Stimulated activated CD4-positive, alpha-beta T cell treated with anti-CD3 and anti-CD28 coated beads, Interleukin-2, amount 100 ng/mL, for 4 hours (primary cell): ENCODE measurements at regions not wholly inside any gene's neighbourhood (a gene's known extent, or its start where the extent isn't known, plus 50 kb on each side); places are given as distances from the start of the nearest gene placed in this dataset.
"Not testable (repeated sequence)": the region's sequence is repeated elsewhere in the genome, so short reads cannot be mapped to it uniquely, and the experiment has no call there.

Source experiments
- DNase-seq: peaks from one replicate; pipeline ENCODE4 v3.0.0-alpha.2; 2020; ENCODE audit warnings: low read depth

DNA sequence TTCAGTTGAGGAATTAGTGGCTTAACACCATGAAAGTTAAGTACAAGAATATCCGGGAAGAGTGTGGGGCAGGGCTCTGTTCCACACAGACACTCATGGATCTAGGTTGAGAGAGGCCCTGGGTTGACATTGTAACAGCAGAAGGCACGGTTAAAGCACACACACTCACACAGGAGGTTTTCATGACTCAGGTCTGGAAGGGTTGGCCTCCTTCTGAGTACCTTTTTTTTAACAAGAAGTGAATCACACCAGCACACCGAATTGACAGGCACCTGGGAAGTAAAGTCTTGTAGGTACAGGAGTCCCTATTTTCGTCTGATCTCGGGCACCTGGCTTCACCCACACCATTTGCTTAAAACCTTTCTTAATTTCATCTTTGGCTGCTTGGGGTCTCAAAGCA lies 509.4 kb upstream of the ADARB2 start:
- DNase-seq, result no peak

DNA sequence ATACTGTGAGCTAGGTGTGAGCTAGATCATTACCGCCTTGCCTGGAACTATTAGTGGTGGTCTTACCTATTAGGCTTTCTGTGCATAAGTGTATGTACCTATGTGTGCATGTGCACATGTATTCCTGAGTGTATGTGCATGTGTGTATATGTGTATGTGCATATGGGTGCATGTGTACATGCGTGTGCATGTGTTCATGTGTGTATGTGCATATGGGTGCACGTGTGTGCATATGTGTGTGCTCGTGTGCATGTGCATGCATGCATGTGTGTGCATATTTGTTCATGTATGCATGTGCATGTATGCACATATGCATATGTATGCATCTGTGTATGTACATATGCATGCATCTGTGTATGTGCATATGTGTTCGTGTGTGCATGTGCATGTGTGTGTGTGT lies 508.3 kb upstream of the ADARB2 start:
- no peak for DNase-seq

DNA sequence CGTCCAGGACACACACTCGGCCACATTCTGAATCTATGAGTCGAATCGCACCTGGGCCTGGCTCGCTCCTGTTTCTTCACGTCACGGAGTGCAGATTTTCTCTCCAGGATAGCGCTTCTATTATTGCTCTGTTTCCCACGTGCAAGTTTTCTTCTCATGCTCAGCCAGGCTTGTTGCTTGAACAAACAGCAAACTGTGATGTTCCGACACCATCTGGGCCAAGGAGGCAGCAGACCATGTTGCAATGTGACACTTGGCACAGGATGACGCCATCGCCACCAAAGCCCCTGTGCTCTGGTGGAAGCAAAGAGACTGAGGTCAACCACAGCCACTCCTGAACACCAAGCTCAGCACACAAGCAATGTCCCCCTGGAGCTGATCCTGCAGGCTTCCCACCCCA lies 507.1 kb upstream of the ADARB2 start:
- no peak for DNase-seq

DNA sequence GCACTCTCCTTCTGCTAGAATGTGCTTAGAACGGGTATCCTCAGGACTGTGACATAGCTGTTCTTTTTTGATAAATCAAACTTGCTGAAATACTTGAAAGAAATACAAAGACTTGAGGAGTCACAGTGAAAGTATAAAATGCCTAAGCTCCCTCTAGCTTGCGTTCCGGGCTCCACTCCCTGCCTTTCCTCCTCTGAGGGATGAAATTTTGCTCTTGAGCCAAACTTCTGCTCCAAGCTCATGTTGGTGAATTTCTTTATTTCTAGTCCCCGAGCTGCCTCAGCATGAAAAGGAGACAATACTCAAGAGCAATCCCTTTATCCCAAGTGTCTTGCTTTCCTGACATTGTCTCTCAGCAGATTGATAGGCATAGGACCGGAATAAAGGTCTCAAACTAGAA lies 499.6 kb upstream of the ADARB2 start:
- no peak for DNase-seq

GRCh38 chr10:2232479-2232878 lies 495.2 kb upstream of the ADARB2 start:
- no peak for DNase-seq

DNA sequence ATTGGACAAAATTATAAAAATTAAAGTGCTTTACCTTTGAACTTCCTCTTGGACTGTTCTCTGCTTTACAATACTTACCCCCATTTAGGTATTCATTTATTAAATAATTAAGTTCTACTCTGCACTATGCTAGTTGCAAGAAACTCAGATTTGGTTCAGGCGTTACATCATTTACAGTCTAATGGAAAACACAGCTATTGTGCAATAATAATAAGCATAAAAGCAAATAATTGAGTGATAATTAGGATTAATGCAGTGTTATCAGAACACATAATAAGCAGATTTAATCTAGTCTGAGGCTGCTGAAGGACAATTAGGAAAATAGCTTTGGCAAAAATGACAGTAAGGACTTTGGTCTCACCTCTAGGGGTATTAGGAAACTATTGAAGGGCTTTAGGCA lies 493.2 kb upstream of the ADARB2 start:
- no peak for DNase-seq

DNA sequence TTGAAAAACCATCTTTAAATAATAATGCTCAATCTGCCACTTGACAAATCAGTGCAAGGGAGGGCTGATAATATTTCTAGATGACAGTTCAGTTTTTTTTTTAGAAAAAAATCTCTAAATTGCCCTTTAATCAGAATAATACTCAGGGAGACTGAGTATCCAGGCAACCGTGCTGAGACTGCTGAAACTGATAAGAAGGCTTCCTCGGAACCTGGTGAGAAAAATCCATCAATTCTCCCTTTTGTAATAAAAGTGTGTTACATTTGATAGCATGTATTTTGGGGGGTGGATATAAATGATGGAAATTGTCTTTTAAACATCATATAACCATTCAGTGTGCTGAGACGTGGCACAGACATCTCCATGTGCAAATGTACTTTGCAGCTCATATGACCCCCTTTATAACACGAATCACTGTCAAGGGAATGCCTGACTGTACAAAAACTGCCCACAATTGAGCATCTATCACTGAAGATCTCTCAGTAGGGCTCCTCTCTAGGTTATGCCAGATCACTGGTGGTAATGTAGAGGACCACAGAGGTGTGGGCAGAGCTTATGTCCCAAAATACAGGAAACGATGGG lies 491.1 kb upstream of the ADARB2 start:
- DNase-seq, result no peak

DNA sequence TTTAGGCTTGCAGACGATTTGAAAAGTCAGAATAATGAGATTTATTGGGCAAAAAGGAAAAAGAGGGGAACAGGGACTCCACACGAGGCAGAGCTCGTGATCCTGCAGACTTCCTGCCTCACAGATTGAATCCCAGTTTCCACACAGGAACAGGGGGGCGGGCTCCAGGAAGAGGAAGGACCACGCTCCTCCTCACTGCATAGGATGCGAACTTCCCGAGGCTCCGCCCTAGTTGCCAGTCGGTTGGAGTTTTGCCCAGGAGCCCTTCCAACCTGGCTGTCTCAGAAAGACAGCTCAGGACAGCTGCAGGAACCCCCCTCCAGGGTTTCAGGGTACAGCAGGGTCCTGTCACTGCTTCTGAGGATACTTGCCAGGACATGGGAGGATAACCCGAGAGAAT lies 488.3 kb upstream of the ADARB2 start:
- no peak for DNase-seq

- no peak for DNase-seq
Measured at GRCh38 chr10:2223548-2224320, 486.4 kb upstream of the ADARB2 start.

- no peak for DNase-seq
Measured at GRCh38 chr10:2222631-2223030, 485.3 kb upstream of the ADARB2 start.

DNA sequence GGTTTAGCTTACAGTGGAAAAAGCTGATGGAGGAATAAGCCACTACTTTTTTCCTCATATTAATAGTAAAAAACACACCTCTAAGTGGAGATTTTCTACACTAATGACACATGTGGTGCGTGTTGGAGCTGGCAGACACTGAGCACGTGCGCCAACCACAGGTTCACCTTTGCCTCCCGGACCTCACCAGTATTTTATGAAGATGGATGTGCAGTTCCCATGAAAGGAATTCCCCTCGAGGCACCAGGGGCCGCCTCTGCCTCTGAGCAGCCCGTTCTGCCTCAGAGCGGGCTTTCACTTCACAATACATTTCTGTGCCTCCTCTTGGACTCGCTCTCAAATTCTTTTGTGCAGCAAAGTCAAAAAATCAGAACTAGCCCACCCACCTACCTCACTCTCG lies 477.5 kb upstream of the ADARB2 start:
- DNase-seq, result no peak

DNA sequence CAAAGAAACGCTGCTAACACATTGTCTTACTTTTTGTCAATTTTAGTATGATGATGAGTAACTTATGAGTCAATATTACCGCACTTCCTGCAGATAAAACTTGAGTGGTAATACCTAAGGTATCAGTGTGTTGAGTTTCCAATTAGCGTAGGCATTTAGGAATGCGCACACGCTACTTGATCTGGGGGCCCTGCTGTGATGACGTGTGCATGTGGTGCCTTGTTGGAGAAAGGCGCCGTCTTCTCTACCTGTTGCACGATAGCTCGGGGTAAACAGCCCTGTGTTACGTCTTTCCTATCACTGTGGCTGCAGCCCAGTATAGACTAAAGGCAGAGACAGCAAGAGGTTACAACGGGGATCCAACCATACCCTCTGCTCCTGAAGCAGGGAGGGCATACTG lies 476.8 kb upstream of the ADARB2 start:
- DNase-seq, result no peak

- DNase-seq, result no peak
Measured at GRCh38 chr10:2212244-2212834, 475.0 kb upstream of the ADARB2 start.

- no peak for DNase-seq
Measured at GRCh38 chr10:2210088-2210487, 472.8 kb upstream of the ADARB2 start.

GRCh38 chr10:2208106-2208505 lies 470.8 kb upstream of the ADARB2 start:
- no peak for DNase-seq

DNA sequence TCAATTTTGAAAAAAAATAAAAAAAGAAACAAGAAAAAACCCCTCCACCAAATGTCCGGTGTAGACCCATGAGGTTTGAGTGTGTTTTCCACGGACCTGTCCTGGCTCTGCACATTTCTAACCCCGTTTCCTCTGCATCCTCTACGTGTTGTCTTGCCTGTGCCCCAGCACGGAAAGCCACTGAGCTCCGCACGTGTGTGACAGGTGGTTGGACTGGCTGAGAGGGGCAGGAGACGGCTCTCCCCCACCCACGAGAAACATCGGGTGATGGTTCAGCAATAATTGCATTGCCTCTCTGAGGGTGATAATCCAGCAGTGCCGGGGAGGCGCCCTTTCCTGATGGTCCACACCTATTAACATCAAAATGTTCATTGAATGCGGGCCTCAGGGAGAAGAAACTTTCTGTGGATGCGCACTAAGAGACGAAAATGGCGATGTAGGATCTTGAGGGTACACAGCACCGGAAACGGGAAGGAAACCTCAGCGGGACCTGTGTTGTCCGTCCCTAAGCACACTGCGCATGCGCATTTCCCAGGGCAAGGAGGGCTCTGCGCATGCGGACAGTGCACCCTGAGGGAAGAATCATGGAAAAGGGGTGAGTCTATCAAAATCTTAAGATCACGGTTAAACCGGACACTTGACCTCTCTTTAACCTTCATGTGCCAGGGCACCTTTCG lies 470.1 kb upstream of the ADARB2 start:
- DNase-seq, result no peak

- DNase-seq, result no peak
Measured at GRCh38 chr10:2205406-2205805, 468.1 kb upstream of the ADARB2 start.

GRCh38 chr10:2202401-2202800 lies 465.1 kb upstream of the ADARB2 start:
- no peak for DNase-seq

DNA sequence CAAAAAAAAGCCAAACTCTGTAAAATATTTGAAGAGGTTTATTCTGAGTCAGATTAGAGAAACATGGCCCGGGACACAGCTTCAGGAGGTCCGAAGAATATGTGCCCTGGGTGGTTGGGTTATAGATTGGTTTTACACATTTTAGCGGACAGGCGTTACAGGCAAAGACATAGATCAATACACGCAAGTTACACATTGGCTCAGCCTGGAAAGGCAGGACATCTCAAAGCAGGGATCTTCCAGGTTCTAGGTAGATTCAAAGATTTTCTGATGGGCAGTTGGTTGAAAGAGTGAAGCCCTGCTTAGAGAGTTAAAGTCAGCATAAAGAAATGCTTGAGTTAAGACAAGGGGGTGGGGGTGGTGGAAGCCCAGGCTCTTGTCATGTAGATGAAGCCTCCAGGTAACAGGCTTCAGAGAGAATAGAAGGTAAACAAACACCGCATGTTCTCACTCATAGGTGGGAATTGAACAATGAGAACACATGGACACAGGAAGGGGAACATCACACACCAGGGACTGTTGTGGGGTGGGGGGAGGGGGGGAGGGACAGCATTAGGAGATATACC lies 464.3 kb upstream of the ADARB2 start:
- no peak for DNase-seq

- DNase-seq, result no peak
Measured at GRCh38 chr10:2197663-2198062, 460.3 kb upstream of the ADARB2 start.

GRCh38 chr10:2196272-2196671 lies 458.9 kb upstream of the ADARB2 start:
- no peak for DNase-seq

GRCh38 chr10:2189356-2189755 lies 452.0 kb upstream of the ADARB2 start:
- DNase-seq, result not testable (repeated sequence)

DNA sequence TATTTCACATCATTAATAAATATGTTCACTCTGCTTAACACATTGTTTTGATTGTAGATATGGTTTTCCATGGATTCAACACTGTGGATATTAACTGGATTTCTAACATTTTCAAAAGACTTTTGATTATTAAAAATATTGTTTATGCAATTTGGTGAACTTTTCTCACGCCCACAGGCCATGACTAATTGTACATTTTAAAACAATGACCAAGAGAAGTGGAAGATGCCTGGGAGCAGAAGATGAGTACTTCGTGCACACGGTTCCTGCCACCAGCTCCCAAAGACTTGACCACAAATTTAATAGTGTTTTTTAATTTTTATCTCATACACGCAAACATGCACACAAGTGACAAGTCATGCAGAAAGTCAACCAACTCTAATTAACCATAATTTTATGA lies 451.0 kb upstream of the ADARB2 start:
- DNase-seq, result no peak
